Keratinocyte (primary cell): ENCODE measurements at regions not wholly inside any gene's neighbourhood (a gene's known extent, or its start where the extent isn't known, plus 50 kb on each side); places are given as distances from the start of the nearest gene placed in this dataset.

ENCODE experiments used
- DNase-seq: peaks from one replicate; pipeline ENCODE4 v3.0.0-alpha.2; 2011; ENCODE audit warnings: low read depth, missing footprints, low spot score
- FAIRE-seq: peaks from 2 replicates; lab custom pipeline; 2011; peaks lifted over from hg19 to GRCh38; lab: Jason Lieb, UNC
- H2AFZ ChIP-seq: 2 replicates; pipeline ENCODE4 v1.6.0; 2012; ENCODE audit warnings: low read length, control low read depth, inconsistent platforms; ENCODE audit not compliant: control insufficient read depth
- H3K27ac ChIP-seq: 2 replicates; pipeline ENCODE4 v1.5.1; 2011; ENCODE audit warnings: low read length; ENCODE audit not compliant: control insufficient read depth, insufficient read depth
- H3K27me3 ChIP-seq: 3 replicates; pipeline ENCODE4 v1.6.0; 2011; ENCODE audit warnings: low read length; ENCODE audit not compliant: control insufficient read depth, insufficient read depth; ENCODE audit errors: extremely low read depth
- H3K36me3 ChIP-seq, 2 experiments: 2 replicates in 1 of 2; 3 replicates in 1 of 2; pipeline ENCODE4 v1.5.1; 2011; ENCODE audit warnings: low read length in 2 of 2, mild to moderate bottlenecking in 1 of 2; ENCODE audit not compliant: control insufficient read depth in 2 of 2, insufficient read depth in 2 of 2; ENCODE audit errors: extremely low read depth in 1 of 2
- H3K4me1 ChIP-seq: 3 replicates; pipeline ENCODE4 v1.5.1; 2011; ENCODE audit warnings: low read length; ENCODE audit not compliant: control insufficient read depth, insufficient read depth; ENCODE audit errors: extremely low read depth
- H3K4me2 ChIP-seq: 3 replicates; pipeline ENCODE4 v1.6.0; 2011; ENCODE audit warnings: low read depth, low read length; ENCODE audit not compliant: control insufficient read depth, insufficient read depth; ENCODE audit errors: extremely low read depth
- H3K4me3 ChIP-seq, 3 experiments: fragments of 200-600 bp in 1 of 3; sonication (generic) in 1 of 3; 2 replicates in 2 of 3; 3 replicates in 1 of 3; pipeline ENCODE4 v1.5.1; 2011 to 2016; ENCODE audit warnings: low read length in 3 of 3, mild to moderate bottlenecking in 3 of 3, control low read depth in 2 of 3, inconsistent platforms in 1 of 3, low read depth in 1 of 3, mixed read lengths in 1 of 3, mixed run types in 1 of 3, moderate library complexity in 1 of 3; ENCODE audit not compliant: control insufficient read depth in 2 of 3, insufficient read depth in 2 of 3; ENCODE audit errors: extremely low read depth in 1 of 3
- H3K79me2 ChIP-seq: 2 replicates; pipeline ENCODE4 v1.6.0; 2012; ENCODE audit warnings: low read length; ENCODE audit not compliant: control insufficient read depth, insufficient read depth
- H3K9ac ChIP-seq: 3 replicates; pipeline ENCODE4 v1.6.0; 2011; ENCODE audit warnings: low read length; ENCODE audit not compliant: control insufficient read depth, insufficient read depth; ENCODE audit errors: extremely low read depth
- H3K9me1 ChIP-seq: 3 replicates; pipeline ENCODE4 v1.6.0; 2011; ENCODE audit warnings: low read length; ENCODE audit not compliant: control insufficient read depth, insufficient read depth; ENCODE audit errors: extremely low read depth
- H3K9me3 ChIP-seq: 2 replicates; pipeline ENCODE4 v1.5.1; 2012; ENCODE audit warnings: low read depth, low read length; ENCODE audit not compliant: control insufficient read depth
- H4K20me1 ChIP-seq: 3 replicates; pipeline ENCODE4 v1.6.0; 2011; ENCODE audit warnings: low read length; ENCODE audit not compliant: control insufficient read depth, insufficient read depth; ENCODE audit errors: extremely low read depth
- EZH2 ChIP-seq: IDR thresholded peaks from one replicate; pipeline ENCODE4 v1.6.1; 2012; ENCODE audit warnings: inconsistent platforms, mild to moderate bottlenecking, low read length, moderate library complexity
- dilution Hi-C: fragments of 300-500 bp; cut with MboI; formaldehyde crosslinking; loops from one replicate; pipeline ENCODE4 v1.7.0; 2020; ENCODE audit warnings: low sequenced_read_pairs; ENCODE audit not compliant: extremely low pct_ligation_motif_present
- TF ChIP-seq, protein P1 (sequence below), 3 experiments: IDR thresholded peaks in 1 of 3; conservative IDR thresholded peaks in 1 of 3; optimal IDR thresholded peaks in 1 of 3; 2 replicates in 2 of 3; 3 replicates in 1 of 3; pipeline versions ENCODE3 to v1.5.1; 2011; ENCODE audit warnings: low read length in 3 of 3, mild to moderate bottlenecking in 3 of 3, moderate library complexity in 2 of 3, control low read depth in 1 of 3, inconsistent platforms in 1 of 3; ENCODE audit not compliant: insufficient read depth in 2 of 3; ENCODE audit errors: extremely low read depth in 1 of 3

DNA sequence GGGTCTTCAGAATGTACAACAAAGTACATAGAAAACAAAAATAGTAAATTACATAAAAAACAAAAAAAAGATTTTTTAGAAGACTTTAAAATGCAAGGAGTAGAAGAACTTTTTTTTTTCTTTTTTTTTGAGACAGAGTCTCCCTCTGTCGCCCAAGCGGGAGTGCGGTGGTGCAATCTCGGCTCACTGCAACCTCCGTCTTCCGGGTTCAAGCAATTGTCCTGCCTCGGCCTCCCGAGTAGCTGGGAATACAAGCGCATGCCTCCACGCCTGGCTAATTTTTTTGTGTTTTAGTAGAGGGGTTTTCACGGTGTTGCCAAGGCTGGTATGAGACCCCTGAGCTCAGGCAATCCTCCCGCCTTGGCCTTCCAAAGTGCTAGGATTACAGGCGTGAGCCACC is 104.5 kb upstream of the ZC3H15 start:
- H3K9me3 ChIP-seq = no peaks in the 10 kb centered on the region
- H3K9ac ChIP-seq = no peak overlapping the region
- H3K27me3 ChIP-seq = no peaks in the 10 kb centered on the region
- H3K79me2 ChIP-seq = no peaks in the 10 kb centered on the region
- H3K4me1 ChIP-seq = no peaks in the 10 kb centered on the region
- no peak overlapping the region for H3K4me2 ChIP-seq
- FAIRE-seq (no peak), DNase-seq (no peak)
- H4K20me1 ChIP-seq = no peaks in the 10 kb centered on the region
- H3K4me3 ChIP-seq = no peak overlapping the region
- no peak overlapping the region for H2AFZ ChIP-seq
- H3K36me3 ChIP-seq = no peaks in the 10 kb centered on the region
- no peak overlapping the region for H3K27ac ChIP-seq
- TF ChIP-seq, protein P1, sequence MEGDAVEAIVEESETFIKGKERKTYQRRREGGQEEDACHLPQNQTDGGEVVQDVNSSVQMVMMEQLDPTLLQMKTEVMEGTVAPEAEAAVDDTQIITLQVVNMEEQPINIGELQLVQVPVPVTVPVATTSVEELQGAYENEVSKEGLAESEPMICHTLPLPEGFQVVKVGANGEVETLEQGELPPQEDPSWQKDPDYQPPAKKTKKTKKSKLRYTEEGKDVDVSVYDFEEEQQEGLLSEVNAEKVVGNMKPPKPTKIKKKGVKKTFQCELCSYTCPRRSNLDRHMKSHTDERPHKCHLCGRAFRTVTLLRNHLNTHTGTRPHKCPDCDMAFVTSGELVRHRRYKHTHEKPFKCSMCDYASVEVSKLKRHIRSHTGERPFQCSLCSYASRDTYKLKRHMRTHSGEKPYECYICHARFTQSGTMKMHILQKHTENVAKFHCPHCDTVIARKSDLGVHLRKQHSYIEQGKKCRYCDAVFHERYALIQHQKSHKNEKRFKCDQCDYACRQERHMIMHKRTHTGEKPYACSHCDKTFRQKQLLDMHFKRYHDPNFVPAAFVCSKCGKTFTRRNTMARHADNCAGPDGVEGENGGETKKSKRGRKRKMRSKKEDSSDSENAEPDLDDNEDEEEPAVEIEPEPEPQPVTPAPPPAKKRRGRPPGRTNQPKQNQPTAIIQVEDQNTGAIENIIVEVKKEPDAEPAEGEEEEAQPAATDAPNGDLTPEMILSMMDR (optimal IDR thresholded peaks at IDR 0.05 in 1 of 3, IDR thresholded peaks at IDR 0.05 in 1 of 3, conservative IDR thresholded peaks at IDR 0.05 in 1 of 3; ENCODE audit: extremely low read depth in 1 of 3, insufficient read depth in 2 of 3, low read length in 3 of 3) = no peak
- TF ChIP-seq EZH2 = no peak
- H3K9me1 ChIP-seq = no peaks in the 10 kb centered on the region
- dilution Hi-C loops = no loop called here

DNA sequence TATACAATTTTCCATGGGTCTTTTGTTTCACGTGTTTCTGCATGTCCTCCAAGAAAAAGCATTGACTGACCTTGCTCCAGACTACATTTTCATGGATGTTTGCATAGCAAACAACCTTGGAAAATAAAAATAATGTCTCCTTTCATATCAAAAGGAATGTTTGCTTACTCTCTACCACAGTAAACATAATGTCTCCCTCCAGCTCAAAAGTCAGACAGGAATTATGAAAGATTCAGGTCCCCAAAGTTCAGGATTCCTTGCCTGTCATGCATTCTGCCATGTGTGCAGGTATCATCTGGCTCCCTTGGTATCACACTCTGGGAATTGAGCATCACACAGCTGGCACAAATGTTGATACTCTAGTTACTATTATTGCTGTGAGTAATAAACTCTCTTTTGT is 103.1 kb upstream of the ZC3H15 start:
- H3K9me1 ChIP-seq = no peaks in the 10 kb centered on the region
- H3K27ac ChIP-seq = no peak overlapping the region
- dilution Hi-C loops = no loop called here
- TF ChIP-seq, protein P1 (optimal IDR thresholded peaks at IDR 0.05 in 1 of 3, IDR thresholded peaks at IDR 0.05 in 1 of 3, conservative IDR thresholded peaks at IDR 0.05 in 1 of 3; ENCODE audit: extremely low read depth in 1 of 3, insufficient read depth in 2 of 3, low read length in 3 of 3) = no peak
- no peak for TF ChIP-seq EZH2
- H3K9me3 ChIP-seq = no peaks in the 10 kb centered on the region
- H3K4me2 ChIP-seq = no peak overlapping the region
- DNase-seq (no peak), FAIRE-seq (no peak)
- no peaks in the 10 kb centered on the region for H3K27me3 ChIP-seq
- no peaks in the 10 kb centered on the region for H3K4me1 ChIP-seq
- no peaks in the 10 kb centered on the region for H4K20me1 ChIP-seq
- no peak overlapping the region for H3K9ac ChIP-seq
- no peak overlapping the region for H3K4me3 ChIP-seq
- no peak overlapping the region for H2AFZ ChIP-seq
- H3K79me2 ChIP-seq = no peaks in the 10 kb centered on the region
- H3K36me3 ChIP-seq = no peaks in the 10 kb centered on the region
